Right renal cortex interstitium (tissue), 3 donors: ENCODE measurements at regions not wholly inside any gene's neighbourhood (a gene's known extent, or its start where the extent isn't known, plus 50 kb on each side); places are given as distances from the start of the nearest gene placed in this dataset.
A peak's percentile ranks its signal among the peaks of the same experiment; 100 is the strongest.
"Not testable (repeated sequence)": the region's sequence is repeated elsewhere in the genome, so short reads cannot be mapped to it uniquely, and the experiment has no call there.

Source experiments
- DNase-seq, 3 donors: peaks; one replicate each; pipeline ENCODE4 v3.0.0-alpha.2; 2013; ENCODE audit warnings: low read depth in 3 of 3, low spot score in 2 of 3

DNA sequence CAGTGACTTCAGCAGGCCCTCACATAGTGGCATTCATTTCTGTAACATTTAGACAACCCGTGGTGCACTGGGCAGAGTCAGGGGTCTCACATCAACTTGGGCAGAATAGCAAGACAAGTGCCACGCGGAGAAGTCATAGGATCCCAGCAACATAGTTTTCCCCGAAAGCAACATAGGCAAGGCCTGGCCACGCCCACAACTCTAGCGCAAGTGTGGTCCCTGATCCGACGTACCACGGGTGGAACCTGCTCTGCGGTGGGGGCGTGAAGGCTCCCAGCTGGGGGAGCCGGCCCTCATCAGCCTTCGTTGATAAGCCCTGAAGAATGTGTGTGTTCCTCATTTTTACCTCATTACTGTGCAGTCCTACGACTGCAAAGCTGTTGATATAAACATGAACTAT, 261.2 kb downstream of the EIPR1 start:
- DNase-seq: no peak

DNA sequence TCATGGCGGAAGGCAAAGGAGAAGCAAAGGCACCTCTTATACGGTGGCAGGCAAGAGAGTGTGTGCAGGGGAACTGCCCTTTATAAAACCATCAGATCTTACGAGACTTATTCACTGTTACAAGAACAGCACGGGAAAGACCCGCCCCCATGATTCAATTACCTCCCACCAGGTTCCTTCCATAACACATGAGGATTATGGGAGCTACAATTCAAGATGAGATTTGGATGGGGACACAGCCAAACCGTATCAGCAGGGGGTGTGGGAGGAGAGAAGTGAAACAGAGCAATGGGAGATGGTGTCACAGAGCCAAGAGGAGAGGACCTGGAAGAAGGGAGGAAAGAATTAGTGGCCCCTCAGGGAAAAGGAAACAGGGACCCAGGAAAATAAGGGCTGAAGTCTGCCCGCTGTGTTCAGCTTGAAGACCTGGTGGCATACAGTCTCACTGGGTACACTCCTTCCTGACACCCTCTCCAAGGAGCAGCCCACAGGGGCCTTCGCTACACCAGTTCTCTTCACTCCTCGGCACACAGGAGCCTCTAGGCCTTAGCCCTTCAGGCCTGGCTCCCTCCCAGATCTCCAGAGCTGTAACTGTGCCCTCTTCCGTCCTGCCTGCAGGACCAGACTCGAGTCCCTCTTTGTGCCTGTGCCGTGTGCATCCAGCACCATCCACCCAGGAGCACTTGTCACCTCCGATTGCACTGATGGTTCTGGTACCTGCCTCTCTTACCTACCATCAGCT, 262.1 kb downstream of the EIPR1 start:
- no peak for DNase-seq

DNA sequence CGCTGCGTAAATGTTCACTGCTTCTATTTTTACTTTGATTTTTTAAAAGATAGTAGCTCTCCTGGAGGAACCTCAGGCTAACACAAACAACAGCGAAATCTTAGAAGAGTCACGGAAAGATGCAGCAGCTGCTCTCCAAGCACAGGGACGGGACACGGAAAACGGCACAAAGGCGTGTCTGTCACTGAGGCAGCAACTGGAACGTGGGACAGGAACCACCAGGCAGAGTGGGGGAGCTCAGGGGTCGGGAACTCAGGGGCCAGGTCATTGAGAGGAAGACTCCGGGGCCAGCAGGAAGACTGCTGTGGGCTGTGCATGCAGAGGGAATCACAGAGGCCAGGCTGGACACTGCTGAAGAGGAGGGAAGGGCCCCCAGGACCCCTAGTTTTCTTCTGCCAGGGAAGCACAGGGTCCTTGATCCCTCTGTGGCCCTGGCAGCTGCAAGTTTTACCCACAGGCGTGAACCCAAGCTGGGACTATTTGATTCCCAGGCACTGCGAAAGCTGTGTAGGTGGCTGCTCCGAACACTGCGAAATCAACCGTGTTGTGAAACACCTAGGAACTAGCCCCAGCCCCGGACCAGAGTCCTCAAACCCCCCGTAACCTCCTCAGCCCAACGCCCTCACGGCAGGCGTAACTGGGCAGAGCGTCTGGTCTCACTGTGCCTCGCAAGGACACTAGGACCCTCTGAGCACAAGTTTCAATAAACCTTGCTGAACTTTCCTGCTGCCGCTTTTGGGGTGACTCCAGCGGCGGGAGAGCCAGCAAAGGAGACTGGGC, 263.0 kb downstream of the EIPR1 start:
- no peak for DNase-seq

DNA sequence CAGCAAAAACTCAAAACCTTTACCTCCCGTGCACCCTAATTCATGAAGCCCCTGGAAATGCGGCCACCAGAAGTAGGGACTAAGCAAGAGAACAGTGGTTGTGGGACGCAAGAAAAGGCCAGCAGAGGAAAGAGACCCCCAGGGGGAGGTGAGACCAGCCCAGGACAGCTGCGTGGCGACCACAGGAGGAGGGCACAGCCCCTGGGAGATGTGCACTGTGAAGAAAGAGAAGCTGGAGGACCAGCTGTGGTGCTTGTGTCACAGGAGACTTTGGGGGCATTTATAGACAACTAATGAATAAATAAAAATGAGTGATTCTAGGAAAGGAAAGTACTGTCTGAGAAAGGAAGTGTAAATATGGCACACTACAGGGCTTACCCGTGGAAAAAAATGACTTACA, 263.8 kb downstream of the EIPR1 start:
- DNase-seq: no peak

DNA sequence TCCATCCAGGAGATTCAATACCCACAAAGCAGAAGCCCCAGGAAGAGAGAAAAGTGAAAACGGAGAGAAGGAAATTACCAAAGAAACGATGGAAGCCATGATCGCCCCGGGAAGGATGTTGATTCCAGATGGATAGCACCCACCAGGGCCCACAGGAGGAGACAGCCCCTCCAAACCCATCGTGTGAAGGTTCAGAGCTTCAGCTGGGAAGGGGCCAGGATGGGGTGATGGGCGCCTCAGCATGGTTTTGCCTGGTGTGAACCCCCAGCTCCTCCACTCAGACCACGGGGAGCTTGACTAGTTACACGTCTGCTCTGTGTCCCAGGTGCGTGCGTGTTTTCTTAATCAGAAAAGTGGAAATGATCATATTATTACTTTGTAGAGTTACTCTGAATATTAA, 264.5 kb downstream of the EIPR1 start:
- DNase-seq: no peak

DNA sequence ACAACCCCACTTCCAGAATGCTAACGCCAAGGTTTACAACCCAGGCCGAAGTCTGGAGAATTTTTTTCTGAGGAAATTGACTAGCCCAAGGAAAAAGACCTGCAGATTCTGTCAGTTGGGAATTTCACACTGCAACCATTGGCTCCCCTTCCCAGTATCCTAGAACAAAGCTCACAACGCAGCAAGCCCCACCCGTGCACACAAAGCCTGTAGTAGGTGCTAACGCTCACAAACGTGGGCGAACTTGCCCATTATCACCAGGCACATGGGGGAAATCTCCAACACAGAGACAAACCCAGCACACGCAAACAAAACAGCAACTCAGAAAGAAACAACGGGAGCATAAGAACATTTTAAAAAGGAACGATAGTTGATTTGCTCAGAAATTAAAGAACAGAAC, 265.1 kb downstream of the EIPR1 start:
- DNase-seq: no peak

DNA sequence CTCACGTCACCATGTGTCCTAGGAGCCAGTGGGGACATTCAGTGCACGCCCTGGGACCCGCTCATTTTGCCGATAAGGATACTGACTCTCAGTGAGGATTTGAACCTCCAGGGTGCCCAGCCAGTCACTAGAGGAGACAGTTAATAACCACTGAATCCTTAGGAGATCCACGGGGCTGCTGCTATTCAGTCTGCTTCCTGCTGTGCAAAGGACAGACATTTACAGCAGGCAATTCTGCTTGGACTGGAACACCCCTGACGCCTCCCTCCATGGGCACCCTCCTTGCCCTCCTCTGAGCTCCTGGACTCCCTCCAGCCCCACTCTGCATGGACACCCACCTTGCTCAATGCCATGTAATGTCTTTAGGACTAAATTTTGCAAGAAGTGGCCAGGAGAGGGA, 265.5 kb downstream of the EIPR1 start:
- no peak for DNase-seq

DNA sequence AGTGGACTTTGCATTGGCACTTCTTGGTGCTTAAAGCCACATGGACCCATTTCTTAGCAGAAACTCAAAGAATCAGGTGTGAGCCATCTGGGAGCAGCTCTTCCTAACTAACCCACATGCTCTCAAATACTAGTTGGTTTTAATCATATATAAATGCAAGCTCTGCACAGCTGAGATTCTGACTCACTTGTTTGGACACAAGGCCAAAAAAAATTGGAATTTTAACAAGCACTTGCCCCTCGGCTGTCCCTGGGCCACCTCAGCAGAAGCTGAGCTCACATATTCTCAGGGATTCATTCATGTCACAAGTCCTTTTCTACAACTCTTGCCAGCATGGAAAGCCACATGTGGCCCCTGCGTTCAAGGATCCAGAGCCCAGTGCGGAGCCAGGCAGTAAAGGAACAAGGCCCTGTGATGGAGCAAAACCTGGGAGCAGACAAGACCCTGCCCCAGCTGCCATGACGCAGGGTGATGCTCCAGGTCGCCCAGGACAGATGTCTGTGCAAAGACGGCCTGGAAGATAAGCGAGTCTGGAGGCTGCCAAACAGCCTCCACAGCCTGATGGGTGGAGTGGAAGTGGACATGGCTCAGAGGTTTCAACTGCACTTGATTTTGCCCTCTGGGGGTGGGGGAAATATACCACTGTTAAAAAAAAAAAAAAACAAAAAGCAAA, 266.5 kb downstream of the EIPR1 start:
- DNase-seq: no peak

DNA sequence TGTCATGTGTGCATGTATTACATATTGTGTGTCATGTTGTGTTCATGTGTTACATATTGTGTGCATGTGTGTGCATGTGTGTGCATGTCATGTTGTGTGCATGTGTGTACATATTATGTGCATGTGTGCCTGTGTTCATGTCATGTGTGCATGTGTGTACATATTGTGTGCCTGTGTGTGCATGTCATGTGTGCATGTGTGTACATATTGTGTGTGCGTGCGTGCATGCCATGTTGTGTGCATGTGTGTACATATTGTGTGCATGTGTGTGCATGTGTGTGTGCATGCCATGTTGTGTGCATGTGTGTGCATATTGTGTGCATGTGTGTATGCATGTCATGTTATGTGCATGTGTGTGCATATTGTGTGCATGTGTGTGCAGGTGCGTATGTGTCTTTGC, 267.1 kb downstream of the EIPR1 start:
- DNase-seq: no peak

DNA sequence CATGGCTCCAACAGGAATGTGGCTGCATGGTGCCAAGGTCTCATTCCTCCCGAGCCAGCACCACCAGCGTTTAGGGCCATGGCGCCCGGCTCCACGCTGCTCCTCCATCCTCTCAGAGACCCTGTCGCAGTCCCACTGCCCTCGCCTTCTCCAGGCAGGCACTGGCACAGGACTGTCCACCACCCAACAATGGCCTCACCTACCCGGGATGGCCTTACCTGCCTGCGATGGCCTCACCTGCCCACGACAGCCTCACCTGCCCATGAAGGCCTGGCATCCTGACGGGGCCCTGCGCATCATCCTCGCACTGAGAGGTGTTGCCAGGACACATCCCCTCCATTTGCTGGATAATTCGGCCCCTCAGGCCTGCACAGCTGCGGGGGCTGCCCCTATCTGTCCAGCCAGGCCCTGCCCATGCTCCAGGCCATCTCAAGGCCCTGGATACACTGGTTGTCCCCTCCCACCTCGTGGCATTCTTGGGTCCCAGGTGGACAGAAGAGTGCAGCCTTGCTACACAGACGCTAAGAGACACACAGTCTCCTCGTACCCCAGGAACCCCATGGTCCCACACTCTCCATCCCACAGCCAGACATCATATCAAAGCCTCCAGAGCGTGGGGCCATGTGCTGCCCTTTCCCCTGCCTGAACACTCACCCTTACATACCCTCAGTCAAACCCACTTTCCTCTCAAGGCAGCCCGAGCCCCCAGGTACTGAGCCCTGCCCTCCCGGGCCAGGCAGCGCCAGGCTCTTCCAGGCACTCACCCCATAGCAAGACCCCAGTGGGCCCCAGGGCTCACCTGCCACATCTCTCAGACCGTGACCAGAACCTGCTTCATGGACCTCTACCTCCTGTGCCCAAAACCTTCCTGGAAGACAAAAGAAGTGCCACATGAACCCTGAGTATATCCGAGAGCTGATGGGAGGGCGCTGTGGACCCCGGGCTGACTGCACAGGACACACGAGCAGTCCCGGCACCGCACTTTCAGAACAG, 268.6 kb downstream of the EIPR1 start:
- no peak for DNase-seq

DNA sequence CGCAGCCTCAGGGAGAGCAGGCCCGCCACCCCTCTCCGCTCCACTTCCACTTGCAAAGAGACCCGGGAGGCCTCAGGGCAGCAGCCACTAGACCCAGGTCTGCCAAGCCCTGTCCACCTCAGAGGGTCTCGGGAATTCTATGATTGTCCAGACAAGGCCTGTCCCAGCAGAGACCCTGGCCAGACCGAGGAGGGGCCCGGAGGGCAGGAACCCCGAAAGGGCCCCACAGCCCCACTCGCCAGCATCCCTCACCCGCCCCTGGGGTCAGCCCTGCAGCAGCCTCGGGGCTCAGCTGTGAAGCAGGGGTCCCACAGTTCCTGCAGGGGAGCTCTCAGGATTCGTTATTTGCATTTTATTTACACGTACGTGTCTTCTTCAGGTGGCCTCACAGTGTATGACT, 269.5 kb downstream of the EIPR1 start:
- no peak for DNase-seq

DNA sequence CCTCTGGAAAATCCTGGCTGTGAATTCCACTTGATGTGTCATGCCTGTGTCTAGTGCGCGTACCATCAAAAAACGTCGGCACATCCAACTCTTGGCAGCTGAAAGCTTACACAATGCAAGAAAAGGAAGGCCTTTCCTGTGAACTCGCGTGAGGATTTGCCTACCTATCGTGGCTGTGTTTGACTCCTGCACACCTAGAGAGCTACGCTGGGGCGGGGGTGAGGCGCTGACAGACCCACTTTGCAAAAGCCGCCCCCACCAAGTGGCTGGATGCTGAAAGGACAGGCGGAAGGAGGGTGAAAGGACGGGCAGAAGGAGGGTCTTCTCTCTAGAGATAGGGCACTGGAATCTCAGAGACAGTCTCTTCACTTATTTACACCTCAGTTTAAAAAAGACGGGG, 270.1 kb downstream of the EIPR1 start:
- no peak for DNase-seq

DNA sequence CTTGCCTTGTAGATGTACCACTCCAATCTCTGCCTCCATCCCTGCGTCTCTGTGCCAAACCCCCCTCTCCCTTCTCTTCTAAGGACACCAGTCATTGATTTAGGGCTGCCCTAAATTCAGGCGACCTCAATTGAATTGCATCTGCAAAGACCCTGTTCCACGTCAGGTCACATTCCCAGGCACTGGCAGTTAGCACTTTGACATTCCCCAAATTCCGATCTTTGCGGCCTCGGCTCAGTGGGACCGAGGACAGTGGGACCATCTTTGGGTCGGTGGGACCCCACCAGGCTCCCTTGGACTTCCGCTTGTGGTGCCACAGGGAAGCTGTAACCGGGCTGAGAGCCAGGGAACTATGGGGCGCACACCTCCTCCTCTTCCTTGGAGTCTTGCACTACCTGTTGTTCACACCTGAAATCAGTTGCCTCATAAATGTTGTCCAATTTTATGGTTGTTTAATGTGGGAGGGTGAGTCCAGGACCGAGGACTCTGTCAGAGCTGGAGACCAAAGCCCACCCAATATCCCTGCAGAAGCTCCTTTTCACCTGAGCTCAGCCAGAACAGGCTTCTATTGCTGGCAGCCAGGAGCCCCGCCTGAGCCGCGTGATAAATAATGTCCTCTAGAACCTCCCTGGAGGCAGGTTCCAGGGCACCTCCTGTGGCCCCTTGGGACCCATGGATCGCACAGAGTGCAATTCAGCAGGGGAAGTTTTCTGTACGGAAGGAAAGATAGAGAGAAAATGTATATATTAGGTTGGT, 271.6 kb downstream of the EIPR1 start:
- no peak for DNase-seq

DNA sequence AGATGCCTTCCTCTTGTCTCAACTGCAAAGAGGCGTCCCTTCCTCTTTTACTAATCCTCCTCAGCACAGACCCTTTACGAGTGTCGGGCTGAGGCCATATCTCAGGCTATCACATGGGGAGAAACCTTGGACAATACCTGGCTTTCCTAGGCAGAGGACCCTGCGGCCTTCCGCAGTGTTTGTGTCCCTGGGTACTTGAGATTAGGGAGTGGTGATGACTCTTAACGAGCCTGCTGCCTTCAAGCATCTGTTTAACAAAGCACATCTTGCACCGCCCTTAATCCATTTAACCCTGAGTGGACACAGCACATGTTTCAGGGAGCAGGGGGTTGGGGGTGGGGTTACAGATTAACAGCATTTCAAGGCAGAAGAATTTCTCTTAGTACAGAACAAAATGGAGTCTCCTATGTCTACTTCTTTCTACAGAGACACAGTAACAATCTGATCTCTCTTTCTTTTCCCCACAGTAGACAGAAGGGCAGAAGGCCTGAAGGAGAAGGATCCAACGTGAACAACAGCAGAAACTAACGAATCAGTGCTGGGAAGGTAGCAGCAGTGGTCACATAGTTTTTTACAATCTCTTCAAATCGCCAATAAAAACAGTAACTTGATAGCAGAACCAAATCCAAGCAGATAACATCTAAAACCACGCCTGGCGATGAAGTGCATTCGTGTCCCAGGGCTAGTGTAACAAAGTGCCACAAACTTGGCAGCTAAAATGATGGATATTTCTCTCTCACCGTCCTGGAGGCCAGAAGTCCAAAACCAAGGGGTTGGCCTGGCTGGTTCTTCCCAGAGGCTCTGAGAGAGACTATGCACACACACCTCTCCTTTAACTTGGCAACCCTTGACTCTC, 272.4 kb downstream of the EIPR1 start:
- DNase-seq: not testable (repeated sequence)

DNA sequence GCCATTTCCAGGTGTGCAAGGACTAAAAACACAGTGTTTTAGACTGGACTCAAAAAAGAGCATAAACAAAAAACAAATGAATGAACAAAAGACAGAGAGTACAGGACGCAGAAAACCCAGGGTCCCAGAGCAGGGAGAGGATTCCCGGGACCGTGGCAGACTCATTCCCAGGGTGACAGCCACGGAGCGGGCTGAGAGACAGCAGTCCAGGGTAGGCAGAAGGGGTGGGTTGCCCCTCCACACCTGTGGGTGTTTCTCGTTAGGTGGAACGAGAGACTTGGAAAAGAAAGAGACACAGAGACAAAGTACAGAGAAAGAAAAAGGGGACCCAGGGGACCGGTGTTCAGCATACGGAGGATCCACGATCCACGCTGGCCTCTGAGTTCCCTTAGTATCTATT, 273.4 kb downstream of the EIPR1 start:
- DNase-seq: no peak

DNA sequence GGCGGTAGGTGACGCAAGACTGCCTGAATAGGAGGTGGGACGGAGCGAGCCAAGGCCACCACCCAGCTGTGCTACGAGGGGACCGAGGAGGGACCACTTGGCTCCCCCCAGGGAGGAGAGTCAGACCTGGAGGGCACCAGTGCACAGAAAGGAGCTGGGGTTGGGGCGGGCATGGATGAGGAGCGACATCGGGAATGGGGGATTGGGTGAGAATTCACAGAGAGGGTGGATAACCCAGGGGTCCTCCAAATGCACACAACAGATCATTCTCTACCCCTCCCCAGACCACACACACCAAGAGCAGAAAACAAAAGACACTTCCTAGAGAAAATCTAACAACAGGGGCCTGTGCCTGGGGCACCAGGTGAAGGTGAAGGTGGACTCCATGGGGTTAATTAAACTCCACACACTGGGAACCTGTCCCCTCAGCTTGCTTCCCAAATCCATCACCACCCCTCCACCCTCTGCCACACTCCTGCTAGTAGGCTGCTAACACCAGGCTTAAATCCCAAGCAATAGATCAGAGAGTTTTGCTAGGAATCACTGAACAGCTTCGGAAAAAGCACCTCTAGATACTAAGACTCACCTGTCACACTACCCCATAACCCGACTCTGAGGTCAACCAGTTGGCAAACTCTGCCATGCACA, 274.6 kb downstream of the EIPR1 start:
- DNase-seq: no peak

DNA sequence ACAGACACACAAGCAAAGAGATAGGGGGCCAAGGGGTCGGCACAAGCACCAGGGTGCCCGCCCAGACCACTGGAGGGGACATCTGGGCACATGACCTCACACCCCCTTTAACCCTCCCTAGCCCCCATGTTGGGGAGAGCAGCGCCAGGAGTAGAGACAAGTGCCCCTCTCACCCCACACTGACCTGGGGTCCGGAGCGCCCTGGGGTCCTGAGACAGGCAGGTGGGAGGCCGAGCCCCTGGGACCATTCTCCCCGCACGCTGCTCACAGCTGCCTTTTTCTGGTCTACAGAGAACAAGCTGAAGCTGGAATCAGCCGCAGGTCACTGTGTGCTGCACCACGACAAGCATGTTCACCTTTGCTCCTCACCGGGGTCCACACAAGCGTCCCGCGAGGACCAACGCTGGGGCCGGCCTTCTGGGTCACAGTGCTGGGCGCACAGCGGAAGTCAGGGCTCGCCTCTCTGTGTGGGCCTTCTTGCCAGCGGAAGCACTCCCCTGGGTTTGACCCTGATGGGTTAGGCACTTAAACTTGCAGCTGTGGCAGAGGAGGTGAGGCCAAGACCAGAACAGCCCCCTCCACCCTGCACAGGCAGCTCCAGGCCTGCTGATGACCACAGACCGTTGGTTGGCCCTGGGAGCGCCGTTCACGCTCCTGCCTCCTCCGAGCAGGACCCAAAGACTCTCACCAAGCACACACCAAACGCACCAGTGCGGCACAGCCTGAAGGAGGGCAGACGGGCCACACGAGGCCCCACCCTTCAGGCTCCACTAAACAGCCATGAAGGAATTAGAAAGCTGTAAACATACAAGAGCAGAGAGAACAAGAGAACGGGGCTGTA, 275.3 kb downstream of the EIPR1 start:
- DNase-seq: peak in 1 of 3 donors; percentile 12
